Activated CD4-positive, alpha-beta T cell treated with anti-CD3 and anti-CD28 coated beads, Interleukin-2, amount 50 U/mL, for 4 hours (primary cell): ENCODE measurements at regions not wholly inside any gene's neighbourhood (a gene's known extent, or its start where the extent isn't known, plus 50 kb on each side); places are given as distances from the start of the nearest gene placed in this dataset.
"Not testable (repeated sequence)": the region's sequence is repeated elsewhere in the genome, so short reads cannot be mapped to it uniquely, and the experiment has no call there.

Source experiments
- DNase-seq, 2 experiments: peaks; one replicate each; pipeline ENCODE4 v3.0.0-alpha.2; 2020

GRCh38 chr13:84645196-84646012 lies 763.1 kb upstream of the SLITRK1 start:
- DNase-seq = no peak

- DNase-seq = no peak
Observed at GRCh38 chr13:84641491-84641890, 759.2 kb upstream of the SLITRK1 start.

GRCh38 chr13:84640691-84641090 lies 758.4 kb upstream of the SLITRK1 start:
- no peak for DNase-seq

GRCh38 chr13:84630476-84630875 lies 748.2 kb upstream of the SLITRK1 start:
- DNase-seq = no peak

GRCh38 chr13:84616864-84617263 lies 734.6 kb upstream of the SLITRK1 start:
- DNase-seq = no peak

GRCh38 chr13:84609716-84610115 lies 727.4 kb upstream of the SLITRK1 start:
- no peak for DNase-seq

GRCh38 chr13:84607261-84608013 lies 725.2 kb upstream of the SLITRK1 start:
- DNase-seq = no peak

GRCh38 chr13:84606616-84607015 lies 724.3 kb upstream of the SLITRK1 start:
- DNase-seq = no peak

GRCh38 chr13:84605927-84606326 lies 723.7 kb upstream of the SLITRK1 start:
- DNase-seq = no peak

GRCh38 chr13:84591444-84591843 lies 709.2 kb upstream of the SLITRK1 start:
- no peak for DNase-seq

- DNase-seq = no peak
Observed at GRCh38 chr13:84590663-84591062, 708.4 kb upstream of the SLITRK1 start.

GRCh38 chr13:84588023-84588422 lies 705.7 kb upstream of the SLITRK1 start:
- DNase-seq = no peak

GRCh38 chr13:84579901-84580300 lies 697.6 kb upstream of the SLITRK1 start:
- DNase-seq = not testable (repeated sequence)

- DNase-seq = no peak
Observed at GRCh38 chr13:84574851-84575250, 692.6 kb upstream of the SLITRK1 start.

GRCh38 chr13:84571264-84571663 lies 689.0 kb upstream of the SLITRK1 start:
- DNase-seq = no peak

- no peak for DNase-seq
Observed at GRCh38 chr13:84570831-84571230, 688.6 kb upstream of the SLITRK1 start.

GRCh38 chr13:84569366-84569765 lies 687.1 kb upstream of the SLITRK1 start:
- no peak for DNase-seq

- DNase-seq = no peak
Observed at GRCh38 chr13:84567848-84568247, 685.6 kb upstream of the SLITRK1 start.

- no peak for DNase-seq
Observed at GRCh38 chr13:84566780-84567179, 684.5 kb upstream of the SLITRK1 start.

GRCh38 chr13:84563611-84564010 lies 681.3 kb upstream of the SLITRK1 start:
- no peak for DNase-seq

- no peak for DNase-seq
Observed at GRCh38 chr13:84553227-84553626, 671.0 kb upstream of the SLITRK1 start.

- DNase-seq = no peak
Observed at GRCh38 chr13:84543962-84544361, 661.7 kb upstream of the SLITRK1 start.

- DNase-seq = no peak
Observed at GRCh38 chr13:84542348-84542747, 660.1 kb upstream of the SLITRK1 start.

GRCh38 chr13:84536906-84537305 lies 654.6 kb upstream of the SLITRK1 start:
- DNase-seq = no peak
